Calu3 (cell line): ENCODE measurements at regions not wholly inside any gene's neighbourhood (a gene's known extent, or its start where the extent isn't known, plus 50 kb on each side); places are given as distances from the start of the nearest gene placed in this dataset.

ENCODE experiments used
- BruUV-seq: library from RNA; stranded (reverse); fragments of 400-500 nt; replicated peaks from 2 replicates; lab custom pipeline; 2021; lab: Mats Ljungman, UMichigan
- CTCF ChIA-PET: fragments of 300-600 bp; sonication (Branson Sonifier 250); formaldehyde crosslinking; loops from one replicate; lab custom pipeline; 2022; ENCODE audit warnings: antibody characterized with exemption; lab: Charles Lee
- DNase-seq: peaks from one replicate; pipeline ENCODE4 v3.0.0; 2022
- H3K27ac Mint-ChIP-seq: one replicate; pipeline ENCODE4 v1.8.0; 2022; ENCODE audit warnings: mixed read lengths; ENCODE audit not compliant: unreplicated experiment
- H3K27me3 Mint-ChIP-seq: one replicate; pipeline ENCODE4 v1.8.0; 2022; ENCODE audit warnings: mixed read lengths; ENCODE audit not compliant: unreplicated experiment
- H3K36me3 Mint-ChIP-seq: one replicate; pipeline ENCODE4 v1.8.0; 2022; ENCODE audit warnings: mild to moderate bottlenecking, moderate library complexity, mixed read lengths; ENCODE audit not compliant: insufficient read depth, unreplicated experiment
- H3K4me1 Mint-ChIP-seq: one replicate; pipeline ENCODE4 v1.8.0; 2022; ENCODE audit warnings: mild to moderate bottlenecking, low read depth, mixed read lengths; ENCODE audit not compliant: unreplicated experiment
- H3K4me3 Mint-ChIP-seq: one replicate; pipeline ENCODE4 v1.8.0; 2022; ENCODE audit warnings: mild to moderate bottlenecking, low read depth, moderate library complexity, mixed read lengths; ENCODE audit not compliant: unreplicated experiment
- H3K9me3 Mint-ChIP-seq: one replicate; pipeline ENCODE4 v1.8.0; 2022; ENCODE audit warnings: low read depth, mixed read lengths; ENCODE audit not compliant: unreplicated experiment
- CTCF ChIP-seq: fragments of 200-600 bp; IDR thresholded peaks from one replicate; pipeline ENCODE4 v1.8.0; 2022; ENCODE audit warnings: antibody characterized with exemption; ENCODE audit not compliant: unreplicated experiment
- intact Hi-C: fragments of 100-400 bp; cut with micrococcal nuclease; formaldehyde crosslinking; loops from one replicate; pipeline ENCODE4 v1.10.0; 2022; ENCODE audit not compliant: unreplicated experiment

GRCh38 chr4:64870558-64870957 is 461.3 kb upstream of the TECRL start:
- TF ChIP-seq CTCF = no peak
- H3K36me3 Mint-ChIP-seq = no peaks in the 10 kb centered on the region
- H3K9me3 Mint-ChIP-seq = no peaks in the 10 kb centered on the region
- no TSS peak for BruUV-seq
- H3K4me1 Mint-ChIP-seq = no peaks in the 10 kb centered on the region
- CTCF ChIA-PET = no interaction called here
- no peaks in the 10 kb centered on the region for H3K27me3 Mint-ChIP-seq
- no peak for DNase-seq
- intact Hi-C loops = no loop called here
- H3K4me3 Mint-ChIP-seq = no peak overlapping the region
- no peak overlapping the region for H3K27ac Mint-ChIP-seq

- no peak overlapping the region for H3K4me3 Mint-ChIP-seq
- intact Hi-C loops = no loop called here
- no TSS peak for BruUV-seq
- no peak for DNase-seq
- TF ChIP-seq CTCF = no peak
- no peaks in the 10 kb centered on the region for H3K9me3 Mint-ChIP-seq
- no peaks in the 10 kb centered on the region for H3K4me1 Mint-ChIP-seq
- H3K36me3 Mint-ChIP-seq = no peaks in the 10 kb centered on the region
- H3K27ac Mint-ChIP-seq = no peak overlapping the region
- CTCF ChIA-PET = no interaction called here
- no peaks in the 10 kb centered on the region for H3K27me3 Mint-ChIP-seq
Measured at GRCh38 chr4:64857815-64858214, 448.6 kb upstream of the TECRL start.

GRCh38 chr4:64857198-64857597 is 447.9 kb upstream of the TECRL start:
- Mint-ChIP-seq H3K4me1 (no peaks in the 10 kb centered on the region), H3K4me3 (no peak overlapping the region), H3K36me3 (no peaks in the 10 kb centered on the region), H3K27me3 (no peaks in the 10 kb centered on the region), H3K27ac (no peak overlapping the region), H3K9me3 (no peaks in the 10 kb centered on the region)
- no peak for DNase-seq
- CTCF ChIA-PET = no interaction called here
- no peak for TF ChIP-seq CTCF
- BruUV-seq = no TSS peak
- intact Hi-C loops = no loop called here

GRCh38 chr4:64846417-64846816 is 437.2 kb upstream of the TECRL start:
- BruUV-seq = no TSS peak
- Mint-ChIP-seq H3K4me1 (no peaks in the 10 kb centered on the region), H3K36me3 (no peaks in the 10 kb centered on the region), H3K27ac (no peak overlapping the region), H3K4me3 (no peak overlapping the region), H3K9me3 (no peaks in the 10 kb centered on the region), H3K27me3 (no peaks in the 10 kb centered on the region)
- intact Hi-C loops = no loop called here
- CTCF ChIA-PET = no interaction called here
- DNase-seq = no peak
- TF ChIP-seq CTCF = no peak
